ACHN (cell line): ENCODE measurements at regions not wholly inside any gene's neighbourhood (a gene's known extent, or its start where the extent isn't known, plus 50 kb on each side); places are given as distances from the start of the nearest gene placed in this dataset.

ENCODE experiments used
- DNase-seq: peaks from one replicate; pipeline ENCODE4 v3.0.0-alpha.2; 2015
- in situ Hi-C: cut with HindIII; loops from 2 replicates; pipeline ENCODE4 v1.10.0; 2017; ENCODE audit warnings: low sequenced_read_pairs, low pct_ligation_motif_present, low pct_unique_long_range_greater_than_20kb

- no peak for DNase-seq
- in situ Hi-C loops = no loop called here
Observed at GRCh38 chr13:50401049-50401505, 385.8 kb downstream of the KCNRG start.

GRCh38 chr13:50401721-50402465 is 386.6 kb downstream of the KCNRG start:
- in situ Hi-C loops = no loop called here
- no peak for DNase-seq

- DNase-seq = no peak
- in situ Hi-C loops = no loop called here
Observed at GRCh38 chr13:50403311-50403710, 388.1 kb downstream of the KCNRG start.

- in situ Hi-C loops = no loop called here
Observed at GRCh38 chr13:50404116-50404515, 388.9 kb downstream of the KCNRG start.

GRCh38 chr13:50404769-50405168 is 389.5 kb downstream of the KCNRG start:
- DNase-seq = no peak
- in situ Hi-C loops = no loop called here

More at GRCh38 chr13:50404116-50404515, 388.9 kb downstream of the KCNRG start:
- DNase-seq = no peak

GRCh38 chr13:50406831-50407230 is 391.6 kb downstream of the KCNRG start:
- in situ Hi-C loops = no loop called here
- DNase-seq = no peak

- no peak for DNase-seq
- in situ Hi-C loops = no loop called here
Observed at GRCh38 chr13:50408068-50408467, 392.8 kb downstream of the KCNRG start.

GRCh38 chr13:50409220-50409619 is 394.0 kb downstream of the KCNRG start:
- DNase-seq = no peak
- in situ Hi-C loops = no loop called here

GRCh38 chr13:50410921-50411746 is 395.9 kb downstream of the KCNRG start:
- in situ Hi-C loops = no loop called here
- DNase-seq = peak; percentile 81

GRCh38 chr13:50412046-50412617 is 396.9 kb downstream of the KCNRG start:
- DNase-seq = no peak
- in situ Hi-C loops = no loop called here

- no peak for DNase-seq
- in situ Hi-C loops = no loop called here
Observed at GRCh38 chr13:50414640-50415039, 399.4 kb downstream of the KCNRG start.

- in situ Hi-C loops = no loop called here
- DNase-seq = no peak
Observed at GRCh38 chr13:50415428-50415827, 400.2 kb downstream of the KCNRG start.

GRCh38 chr13:50417597-50417996 is 402.4 kb downstream of the KCNRG start:
- DNase-seq = no peak
- in situ Hi-C loops = no loop called here

- in situ Hi-C loops = no loop called here
Observed at GRCh38 chr13:50419331-50419865, 404.2 kb downstream of the KCNRG start.

GRCh38 chr13:50419896-50420295 is 404.7 kb downstream of the KCNRG start:
- in situ Hi-C loops = no loop called here
- no peak for DNase-seq

More at GRCh38 chr13:50419331-50419865, 404.2 kb downstream of the KCNRG start:
- no peak for DNase-seq

GRCh38 chr13:50420718-50421472 is 405.7 kb downstream of the KCNRG start:
- no peak for DNase-seq
- in situ Hi-C loops = no loop called here

- in situ Hi-C loops = no loop called here
Observed at GRCh38 chr13:50421473-50422130, 406.4 kb downstream of the KCNRG start.

More at GRCh38 chr13:50421473-50422130, 406.4 kb downstream of the KCNRG start:
- peak; percentile 38 for DNase-seq
